HepG2 (cell line): ENCODE measurements at regions not wholly inside any gene's neighbourhood (a gene's known extent, or its start where the extent isn't known, plus 50 kb on each side); places are given as distances from the start of the nearest gene placed in this dataset.

Experiments
- ATAC-seq: fragments of 200-7000 bp; cut with Tn5 transposase; 3 replicates; pipeline ENCODE4 v1.9.1; 2020; ENCODE audit warnings: mild to moderate bottlenecking, moderate library complexity
- BruUV-seq: library from RNA; stranded (reverse); fragments of 400-500 nt; replicated peaks from 2 replicates; lab custom pipeline; 2021; lab: Mats Ljungman, UMichigan
- CTCF ChIA-PET: fragments of 300-600 bp; formaldehyde crosslinking; extraction: SDS; loops from one replicate; lab custom pipeline; 2021; ENCODE audit warnings: low total read pairs, inconsistent platforms, low intra/inter-chr PET ratio; lab: Yijun Ruan, JAX
- POLR2A ChIA-PET: fragments of 350-600 bp; sonication (Branson Sonifier 250); formaldehyde crosslinking; loops from one replicate; lab custom pipeline; 2020; ENCODE audit warnings: antibody characterized with exemption, inconsistent platforms; lab: Yijun Ruan, JAX
- DNase-seq: peaks from one replicate; pipeline ENCODE4 v3.0.0-alpha.2; 2015; ENCODE audit warnings: low spot score
- FAIRE-seq: peaks from 3 replicates; lab custom pipeline; 2011; peaks lifted over from hg19 to GRCh38; lab: Jason Lieb, UNC
- H2AFZ ChIP-seq: one replicate; pipeline ENCODE4 v1.6.1; 2011; ENCODE audit warnings: low read length, inconsistent platforms
- H3K27ac ChIP-seq: fragments of 300-600 bp; 3 replicates; pipeline ENCODE4 v1.8.0; 2011; ENCODE audit warnings: mixed run types, mild to moderate bottlenecking, mixed read lengths, low read length, inconsistent platforms; ENCODE audit not compliant: insufficient read depth; ENCODE audit errors: extremely low read length
- H3K27me3 ChIP-seq, 2 experiments: fragments of 200-600 bp in 1 of 2; 2 replicates in 1 of 2; 3 replicates in 1 of 2; pipeline versions ENCODE4 v1.6.0 to v1.8.0; 2011; ENCODE audit warnings: low read length in 2 of 2, mild to moderate bottlenecking in 2 of 2, moderate library complexity in 2 of 2, inconsistent platforms in 1 of 2; ENCODE audit not compliant: insufficient read depth in 2 of 2, control insufficient read depth in 1 of 2
- H3K36me3 ChIP-seq, 2 experiments: fragments of 200-600 bp in 1 of 2; replicated peaks in 1 of 2; 2 replicates in 1 of 2; 3 replicates in 1 of 2; pipeline versions ENCODE4 v1.5.1 to v1.8.0; 2011; ENCODE audit warnings: low read length in 2 of 2, inconsistent platforms in 1 of 2; ENCODE audit not compliant: insufficient read depth in 2 of 2, control insufficient read depth in 1 of 2
- H3K4me1 ChIP-seq: 2 replicates; pipeline ENCODE4 v1.5.1; 2012; ENCODE audit warnings: low read length, inconsistent platforms; ENCODE audit not compliant: insufficient read depth
- H3K4me2 ChIP-seq: 2 replicates; pipeline ENCODE4 v1.6.0; 2011; ENCODE audit warnings: low read depth, low read length, inconsistent platforms
- H3K4me3 ChIP-seq, 3 experiments: fragments of 200-600 bp in 1 of 3; sonication (generic), shearing (Covaris generic) in 1 of 3; replicated peaks in 1 of 3; 2 replicates each; pipeline ENCODE4 v1.5.1; 2011 to 2016; ENCODE audit warnings: low read length in 3 of 3, inconsistent platforms in 2 of 3, low read depth in 2 of 3, mild to moderate bottlenecking in 2 of 3, control low read depth in 1 of 3, mixed read lengths in 1 of 3; ENCODE audit not compliant: insufficient read depth in 1 of 3
- H3K79me2 ChIP-seq: one replicate; pipeline ENCODE4 v1.6.1; 2011; ENCODE audit warnings: low read length, inconsistent platforms; ENCODE audit not compliant: insufficient read depth
- H3K9ac ChIP-seq: 2 replicates; pipeline ENCODE4 v1.6.0; 2011; ENCODE audit warnings: mild to moderate bottlenecking, low read depth, low read length, inconsistent platforms; ENCODE audit not compliant: insufficient read depth
- H3K9me3 ChIP-seq: 2 replicates; pipeline ENCODE4 v1.5.1; 2012; ENCODE audit warnings: mild to moderate bottlenecking, low read length
- H4K20me1 ChIP-seq: 2 replicates; pipeline ENCODE4 v1.6.0; 2011; ENCODE audit warnings: inconsistent platforms, mild to moderate bottlenecking, low read length, moderate library complexity; ENCODE audit not compliant: insufficient read depth
- AFF4 ChIP-seq: sonication (generic); formaldehyde crosslinking; IDR thresholded peaks from 2 replicates; pipeline ENCODE4 v1.4.0; 2020; ENCODE audit warnings: missing genetic modification reagents
- EHMT2 ChIP-seq: fragments of 200-600 bp; sonication (generic); IDR thresholded peaks from 2 replicates; pipeline ENCODE4 v1.7.0; 2017; ENCODE audit warnings: antibody characterized with exemption, low read depth, low read length, borderline replicate concordance
- FOXP4 ChIP-seq: sonication (generic); formaldehyde crosslinking; IDR thresholded peaks from 2 replicates; pipeline ENCODE4 v1.4.0; 2020; ENCODE audit warnings: missing genetic modification reagents
- MAFF ChIP-seq: IDR thresholded peaks from 2 replicates; pipeline ENCODE4 v1.6.1; 2011; ENCODE audit warnings: low read depth, low read length, improper control_type of control experiment
- MAFK ChIP-seq, 2 experiments: IDR thresholded peaks in 1 of 2; conservative IDR thresholded peaks in 1 of 2; 2 replicates each; pipeline ENCODE4 v1.6.1; 2011; ENCODE audit warnings: improper control_type of control experiment in 2 of 2, low read length in 2 of 2
- ONECUT2 ChIP-seq: sonication (generic); formaldehyde crosslinking; IDR thresholded peaks from 2 replicates; pipeline ENCODE4 v1.4.0; 2020; ENCODE audit warnings: missing genetic modification reagents
- SIX1 ChIP-seq: sonication (generic); formaldehyde crosslinking; IDR thresholded peaks from 2 replicates; pipeline ENCODE4 v1.4.0; 2020; ENCODE audit warnings: missing genetic modification reagents, borderline replicate concordance
- ZNF124 ChIP-seq: sonication (generic); formaldehyde crosslinking; IDR thresholded peaks from 2 replicates; pipeline ENCODE4 v1.4.0; 2020; ENCODE audit warnings: missing genetic modification reagents
- ZNF260 ChIP-seq: sonication (generic); formaldehyde crosslinking; IDR thresholded peaks from 2 replicates; pipeline ENCODE4 v1.4.0; 2020; ENCODE audit warnings: missing genetic modification reagents, low read depth, mild to moderate bottlenecking, borderline replicate concordance
- WGBS: methylation state at CpG from one replicate; pipeline ENCODE4 v1.1.6; 2017; ENCODE audit warnings: low lambda C conversion rate; 5-methylcytosine and 5-hydroxymethylcytosine counted together
- in situ Hi-C: cut with HindIII; loops from 2 replicates; pipeline ENCODE4 v1.10.0; 2017; ENCODE audit warnings: low pct_unique_long_range_greater_than_20kb; ENCODE audit not compliant: extremely low pct_ligation_motif_present
- intact Hi-C: fragments of 100-400 bp; cut with micrococcal nuclease; formaldehyde crosslinking; loops from one replicate; pipeline ENCODE4 v1.10.0; 2022; ENCODE audit not compliant: unreplicated experiment

DNA sequence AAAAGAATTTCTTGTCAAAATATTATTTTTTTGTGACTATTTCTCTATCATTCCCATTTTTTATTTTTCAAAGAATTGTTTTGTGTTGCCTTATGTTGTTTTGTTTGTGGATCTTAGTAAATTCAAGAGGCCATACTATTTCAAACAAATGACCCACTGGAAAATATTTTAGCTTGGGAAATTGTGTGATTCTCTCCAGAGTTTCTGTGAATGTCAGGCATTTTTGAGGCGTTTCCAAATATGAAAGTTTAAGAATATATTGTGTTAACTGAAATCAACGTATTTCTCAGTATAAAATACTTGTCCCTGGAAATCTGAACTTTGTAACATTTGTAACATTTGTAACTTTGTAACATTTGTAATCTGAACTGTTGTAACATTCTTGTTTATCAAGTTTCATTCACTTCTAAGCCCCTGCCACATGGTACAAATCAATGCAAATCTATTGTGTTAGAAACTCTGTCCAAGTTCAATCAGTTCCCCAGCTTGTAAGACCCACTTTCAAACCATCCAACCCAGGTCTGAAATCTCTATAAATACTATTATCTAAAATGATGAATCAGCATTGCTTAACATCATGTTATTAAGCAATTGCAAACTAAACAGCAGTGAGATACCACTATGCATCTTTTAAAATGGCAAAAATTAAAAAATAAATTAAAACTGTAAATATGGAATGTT lies 465.4 kb upstream of the GRID2 start:
- DNase-seq (no peak), FAIRE-seq (no peak), ATAC-seq (no peak)
- no TSS peak for BruUV-seq
- Histone ChIP-seq H3K9me3 (peaks cover 32% of the 10 kb centered on the region), H3K4me3 (no peak overlapping the region), H3K36me3 (no peaks in the 10 kb centered on the region), H3K79me2 (no peaks in the 10 kb centered on the region), H4K20me1 (no peaks in the 10 kb centered on the region), H3K9ac (no peak overlapping the region), H2AFZ (no peak overlapping the region), H3K4me1 (no peaks in the 10 kb centered on the region; the same call in 1 of the 2 replicates), H3K4me2 (no peak overlapping the region), H3K27ac (no peak overlapping the region), H3K27me3 (no peaks in the 10 kb centered on the region; a peak in 1 of 5 replicates)
- ChIA-PET POLR2A (no interaction called here), CTCF (no interaction called here)
- intact Hi-C loops = no loop called here
- peak; percentile 71 to 91 for TF ChIP-seq MAFK (conservative IDR thresholded peaks at IDR 0.05 in 1 of 2, IDR thresholded peaks at IDR 0.05 in 1 of 2; ENCODE audit: low read length in 2 of 2)
- TF ChIP-seq ZNF124 = no peak
- peak; percentile 87 for TF ChIP-seq MAFF
- WGBS = 2% methylated on average over 2 of the region's 2 CpGs
- in situ Hi-C loops = no loop called here

GRCh38 chr4:91840359-91840758 lies 463.4 kb upstream of the GRID2 start:
- H3K4me2 ChIP-seq = no peak overlapping the region
- intact Hi-C loops (no loop called here), in situ Hi-C loops (no loop called here)
- H3K27ac ChIP-seq = no peak overlapping the region
- H3K9ac ChIP-seq = no peak overlapping the region
- H2AFZ ChIP-seq = no peak overlapping the region
- H4K20me1 ChIP-seq = no peaks in the 10 kb centered on the region
- CTCF ChIA-PET = no interaction called here
- no peaks in the 10 kb centered on the region; a peak in 1 of 5 replicates for H3K27me3 ChIP-seq
- H3K4me1 ChIP-seq = no peaks in the 10 kb centered on the region; the same call in 1 of the 2 replicates
- no peak overlapping the region for H3K4me3 ChIP-seq
- BruUV-seq = no TSS peak
- WGBS = 5% methylated on average over 2 of the region's 2 CpGs
- DNase-seq (peak; percentile 1), FAIRE-seq (no peak), ATAC-seq (no peak)
- H3K9me3 ChIP-seq = peaks cover 12% of the 10 kb centered on the region; the same call in 1 of the 2 replicates
- H3K36me3 ChIP-seq = no peaks in the 10 kb centered on the region
- no peaks in the 10 kb centered on the region for H3K79me2 ChIP-seq
- POLR2A ChIA-PET = no interaction called here
- TF ChIP-seq ONECUT2 = no peak
- TF ChIP-seq FOXP4 (CRISPR knock-in tag) = no peak
- no peak for TF ChIP-seq AFF4 (CRISPR knock-in tag)
- no peak for TF ChIP-seq EHMT2
- no peak for TF ChIP-seq ZNF260
- no peak for TF ChIP-seq SIX1 (CRISPR knock-in tag)
